ENCODE measurements at regions not wholly inside any gene's neighbourhood (a gene's known extent, or its start where the extent isn't known, plus 50 kb on each side); places are given as distances from the start of the nearest gene placed in this dataset.
"Not testable (repeated sequence)": the region's sequence is repeated elsewhere in the genome, so short reads cannot be mapped to it uniquely, and the experiment has no call there.

DNA sequence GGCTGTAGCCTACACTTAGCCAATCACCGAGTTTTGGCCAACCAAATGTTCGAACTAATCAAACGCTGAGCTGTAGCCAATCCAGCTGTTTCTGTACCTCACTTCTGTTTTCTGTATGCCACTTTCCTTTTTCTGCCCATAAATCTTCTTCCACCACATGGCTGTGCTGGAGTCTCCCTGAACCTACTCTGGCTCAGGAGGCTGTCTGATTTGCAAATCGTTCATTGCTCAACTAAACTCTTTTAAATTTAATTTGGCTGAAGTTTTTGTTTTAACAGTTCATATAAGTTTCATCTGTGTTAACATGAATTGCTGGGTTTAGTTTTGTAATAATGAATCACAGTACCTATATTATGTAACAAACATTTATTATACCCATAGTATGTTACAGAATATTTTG, 160.7 kb upstream of the PCDH7 start:
- no peak overlapping the region for H3K9ac ChIP-seq (ENCODE audit: extremely low read depth, low read length, poor library complexity, severe bottlenecking)
- H3K27ac Mint-ChIP-seq: no peak overlapping the region
- no peaks in the 10 kb centered on the region for H3K27me3 ChIP-seq (ENCODE audit: control insufficient read depth, insufficient read depth, low read length, poor library complexity, severe bottlenecking)
- H3K9me3 ChIP-seq (ENCODE audit: control insufficient read depth, low read length): peaks cover 21% of the 10 kb centered on the region
- H3K27me3 Mint-ChIP-seq (ENCODE audit: insufficient read depth): no peaks in the 10 kb centered on the region
- no peak for DNase-seq
- H3K4me3 ChIP-seq (ENCODE audit: low read length): no peak overlapping the region
- H3K4me3 Mint-ChIP-seq: no peak overlapping the region
- peaks cover 18% of the 10 kb centered on the region for H3K9me3 Mint-ChIP-seq
- H3K27ac ChIP-seq (ENCODE audit: low read depth, low read length): no peak overlapping the region
- TF ChIP-seq, protein P1, sequence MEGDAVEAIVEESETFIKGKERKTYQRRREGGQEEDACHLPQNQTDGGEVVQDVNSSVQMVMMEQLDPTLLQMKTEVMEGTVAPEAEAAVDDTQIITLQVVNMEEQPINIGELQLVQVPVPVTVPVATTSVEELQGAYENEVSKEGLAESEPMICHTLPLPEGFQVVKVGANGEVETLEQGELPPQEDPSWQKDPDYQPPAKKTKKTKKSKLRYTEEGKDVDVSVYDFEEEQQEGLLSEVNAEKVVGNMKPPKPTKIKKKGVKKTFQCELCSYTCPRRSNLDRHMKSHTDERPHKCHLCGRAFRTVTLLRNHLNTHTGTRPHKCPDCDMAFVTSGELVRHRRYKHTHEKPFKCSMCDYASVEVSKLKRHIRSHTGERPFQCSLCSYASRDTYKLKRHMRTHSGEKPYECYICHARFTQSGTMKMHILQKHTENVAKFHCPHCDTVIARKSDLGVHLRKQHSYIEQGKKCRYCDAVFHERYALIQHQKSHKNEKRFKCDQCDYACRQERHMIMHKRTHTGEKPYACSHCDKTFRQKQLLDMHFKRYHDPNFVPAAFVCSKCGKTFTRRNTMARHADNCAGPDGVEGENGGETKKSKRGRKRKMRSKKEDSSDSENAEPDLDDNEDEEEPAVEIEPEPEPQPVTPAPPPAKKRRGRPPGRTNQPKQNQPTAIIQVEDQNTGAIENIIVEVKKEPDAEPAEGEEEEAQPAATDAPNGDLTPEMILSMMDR (conservative IDR thresholded peaks at IDR 0.05): no peak
- peaks cover 8% of the 10 kb centered on the region for H3K4me1 Mint-ChIP-seq
- H3K36me3 ChIP-seq (ENCODE audit: control insufficient read depth, insufficient read depth, low read length): no peaks in the 10 kb centered on the region
- peaks cover 2% of the 10 kb centered on the region for H3K36me3 Mint-ChIP-seq (ENCODE audit: low read depth)
- no peaks in the 10 kb centered on the region for H3K4me1 ChIP-seq (ENCODE audit: control insufficient read depth, insufficient read depth, low read length)
- 87 to 100% methylated on average over 3 to 4 of the region's 4 CpGs for WGBS, 2 experiments (ENCODE audit: insufficient coverage in 1 of 2, insufficient read length in 1 of 2)

DNA sequence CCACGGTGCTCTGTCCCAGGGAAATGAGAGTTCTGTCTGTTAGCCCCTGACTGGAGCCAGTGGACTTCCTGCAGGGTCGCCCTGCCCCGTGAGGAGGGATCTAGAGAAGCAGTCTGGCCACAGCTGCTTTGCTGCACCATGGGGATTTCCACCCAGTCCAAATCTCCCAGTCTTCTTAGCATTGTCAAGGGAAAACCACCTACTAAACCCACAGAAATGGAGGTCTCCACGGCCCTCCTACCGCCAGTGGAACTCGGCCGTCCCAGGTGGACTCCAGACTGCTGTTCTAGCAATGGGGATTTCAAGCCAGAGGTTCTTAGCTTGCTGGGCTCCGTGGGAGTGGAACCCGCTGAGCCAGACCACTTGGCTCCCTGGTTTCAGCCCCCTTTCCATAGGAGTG, 133.3 kb upstream of the PCDH7 start:
- 93 to 98% methylated on average over 4 to 9 of the region's 9 CpGs for WGBS, 2 experiments (ENCODE audit: insufficient coverage in 1 of 2, insufficient read length in 1 of 2)

DNA sequence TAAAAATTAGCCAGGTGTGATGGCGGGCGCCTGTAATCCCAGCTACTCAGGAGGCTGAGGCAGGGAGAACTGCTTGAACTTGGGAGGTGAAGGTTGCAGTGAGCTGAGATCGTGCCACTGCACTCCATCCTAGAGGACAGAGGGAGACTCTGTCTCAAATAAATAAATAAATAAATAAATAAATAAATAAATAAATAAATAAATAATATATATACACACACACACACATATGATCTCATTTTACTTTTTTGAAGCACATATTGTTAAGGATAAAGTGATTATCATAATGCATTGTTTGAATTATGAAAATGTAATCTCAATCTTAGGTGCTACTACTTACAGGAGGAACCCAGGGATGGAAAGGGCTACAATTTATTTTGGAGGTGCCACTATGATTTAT, 130.5 kb upstream of the PCDH7 start:
- not testable (repeated sequence) for H3K9ac ChIP-seq (ENCODE audit: extremely low read depth, low read length, poor library complexity, severe bottlenecking); H3K36me3 ChIP-seq (ENCODE audit: control insufficient read depth, insufficient read depth, low read length); H3K4me1 ChIP-seq (ENCODE audit: control insufficient read depth, insufficient read depth, low read length); H3K4me3 Mint-ChIP-seq; H3K27me3 ChIP-seq (ENCODE audit: control insufficient read depth, insufficient read depth, low read length, poor library complexity, severe bottlenecking); H3K36me3 Mint-ChIP-seq (ENCODE audit: low read depth); DNase-seq; H3K4me1 Mint-ChIP-seq; H3K9me3 Mint-ChIP-seq; H3K27me3 Mint-ChIP-seq (ENCODE audit: insufficient read depth); H3K27ac ChIP-seq (ENCODE audit: low read depth, low read length); H3K9me3 ChIP-seq (ENCODE audit: control insufficient read depth, low read length); H3K27ac Mint-ChIP-seq; H3K4me3 ChIP-seq (ENCODE audit: low read length)
- WGBS, 2 experiments (ENCODE audit: insufficient coverage in 1 of 2, insufficient read length in 1 of 2): 98 to 100% methylated on average over 2 of the region's 3 CpGs

More for the DNA sequence above, 133.3 kb upstream of the PCDH7 start:
- no peaks in the 10 kb centered on the region for H3K9me3 ChIP-seq (ENCODE audit: control insufficient read depth, low read length)
- H3K9ac ChIP-seq (ENCODE audit: extremely low read depth, low read length, poor library complexity, severe bottlenecking): no peak overlapping the region
- DNase-seq: no peak
- no peak overlapping the region for H3K27ac ChIP-seq (ENCODE audit: low read depth, low read length)
- H3K4me3 Mint-ChIP-seq: no peak overlapping the region
- H3K27ac Mint-ChIP-seq: no peak overlapping the region
- no peaks in the 10 kb centered on the region for H3K27me3 Mint-ChIP-seq (ENCODE audit: insufficient read depth)
- H3K36me3 Mint-ChIP-seq (ENCODE audit: low read depth): no peaks in the 10 kb centered on the region
- H3K36me3 ChIP-seq (ENCODE audit: control insufficient read depth, insufficient read depth, low read length): no peaks in the 10 kb centered on the region
- H3K4me1 Mint-ChIP-seq: no peaks in the 10 kb centered on the region
- H3K9me3 Mint-ChIP-seq: no peaks in the 10 kb centered on the region
- no peaks in the 10 kb centered on the region for H3K27me3 ChIP-seq (ENCODE audit: control insufficient read depth, insufficient read depth, low read length, poor library complexity, severe bottlenecking)
- no peak overlapping the region for H3K4me3 ChIP-seq (ENCODE audit: low read length)
- no peaks in the 10 kb centered on the region for H3K4me1 ChIP-seq (ENCODE audit: control insufficient read depth, insufficient read depth, low read length)
- TF ChIP-seq, protein P1 (conservative IDR thresholded peaks at IDR 0.05): no peak
